Testis (tissue), 2 donors: ENCODE measurements at regions not wholly inside any gene's neighbourhood (a gene's known extent, or its start where the extent isn't known, plus 50 kb on each side); places are given as distances from the start of the nearest gene placed in this dataset.

Source experiments
- DNase-seq: peaks from one replicate; pipeline ENCODE4 v3.0.0-alpha.2; 2019
- H3K27ac ChIP-seq, 2 donors: fragments of 200-600 bp; sonication (generic); one replicate each; pipeline ENCODE4 v1.5.1; 2019
- H3K27me3 ChIP-seq: fragments of 200-600 bp; sonication (generic); one replicate; pipeline ENCODE4 v1.5.1; 2019
- H3K36me3 ChIP-seq: fragments of 200-600 bp; sonication (generic); one replicate; pipeline ENCODE4 v1.5.1; 2017; ENCODE audit warnings: low read depth; ENCODE audit errors: missing control alignments
- H3K4me1 ChIP-seq: fragments of 200-600 bp; sonication (generic); one replicate; pipeline ENCODE4 v1.5.1; 2019
- H3K4me3 ChIP-seq, 2 donors: fragments of 200-600 bp; sonication (generic); one replicate each; pipeline ENCODE4 v1.5.1; 2017 to 2019
- H3K9me3 ChIP-seq: fragments of 200-600 bp; sonication (generic); one replicate; pipeline ENCODE4 v1.5.1; 2017
- POLR2A ChIP-seq: fragments of 450-650 bp; IDR thresholded peaks from one replicate; pipeline ENCODE4 v1.6.1; 2017; ENCODE audit warnings: antibody characterized with exemption, mild to moderate bottlenecking, moderate library complexity
- WGBS, 2 donors: methylation state at CpG; one replicate each; pipeline ENCODE4 v1.1.5; 2018; 5-methylcytosine and 5-hydroxymethylcytosine counted together
- intact Hi-C: fragments of 100-400 bp; cut with DNase I; formaldehyde crosslinking; loops from one replicate; pipeline ENCODE4 v1.15.1; 2023; ENCODE audit warnings: low total_unique reads
- TF ChIP-seq, protein P1 (sequence below), 3 experiments: fragments of 450-650 bp in 2 of 3; fragments of 200-600 bp in 1 of 3; sonication (generic) in 1 of 3; IDR thresholded peaks; one replicate each; pipeline ENCODE4 v1.5.1; 2016 to 2019; ENCODE audit warnings: antibody characterized with exemption in 3 of 3, mild to moderate bottlenecking in 2 of 3, moderate library complexity in 1 of 3

DNA sequence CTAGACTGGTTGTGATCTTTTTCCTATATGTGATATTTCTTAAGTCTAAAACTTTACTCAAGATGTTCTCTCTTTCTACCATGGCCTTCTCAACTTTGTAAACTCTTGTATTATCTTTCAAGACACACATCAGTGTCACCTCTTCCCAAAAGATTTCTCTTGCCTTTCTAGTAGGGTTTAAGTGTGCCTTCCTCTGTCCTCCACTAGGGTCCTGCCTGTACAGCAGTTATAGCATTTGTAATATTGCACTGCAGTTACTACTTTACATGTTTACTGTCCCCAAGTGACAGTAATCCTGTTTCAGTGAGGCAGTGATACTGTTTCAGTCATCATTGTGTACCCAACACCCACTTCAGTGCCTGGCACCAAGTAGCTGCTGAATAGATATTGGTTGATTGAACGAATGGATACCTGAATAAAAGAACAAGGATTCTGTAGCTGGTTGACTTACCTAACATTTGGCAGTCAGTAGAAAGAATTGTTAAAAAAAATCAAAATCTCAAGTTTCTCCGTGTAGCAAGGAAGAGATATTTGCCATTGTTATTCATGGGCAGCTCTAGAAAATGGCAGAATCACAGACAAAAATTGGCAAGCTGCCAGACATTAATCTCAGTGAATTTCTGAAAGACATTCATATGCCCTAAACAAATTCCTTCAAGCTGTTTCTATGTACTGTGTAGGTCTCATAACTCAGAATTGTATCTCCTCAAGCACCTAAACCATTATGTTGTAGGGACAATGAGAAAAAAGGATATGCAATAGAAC, 79.4 kb downstream of the RBMXL2 start:
- intact Hi-C loops: no loop called here
- Histone ChIP-seq H3K9me3 (no peaks in the 10 kb centered on the region), H3K27ac (no peak overlapping the region), H3K27me3 (no peaks in the 10 kb centered on the region), H3K36me3 (no peaks in the 10 kb centered on the region), H3K4me1 (no peaks in the 10 kb centered on the region), H3K4me3 (no peak overlapping the region)
- no peak for DNase-seq
- WGBS, 2 donors: 55% methylated on average over 2 of the region's 2 CpGs
- TF ChIP-seq POLR2A: no peak
- TF ChIP-seq, protein P1, sequence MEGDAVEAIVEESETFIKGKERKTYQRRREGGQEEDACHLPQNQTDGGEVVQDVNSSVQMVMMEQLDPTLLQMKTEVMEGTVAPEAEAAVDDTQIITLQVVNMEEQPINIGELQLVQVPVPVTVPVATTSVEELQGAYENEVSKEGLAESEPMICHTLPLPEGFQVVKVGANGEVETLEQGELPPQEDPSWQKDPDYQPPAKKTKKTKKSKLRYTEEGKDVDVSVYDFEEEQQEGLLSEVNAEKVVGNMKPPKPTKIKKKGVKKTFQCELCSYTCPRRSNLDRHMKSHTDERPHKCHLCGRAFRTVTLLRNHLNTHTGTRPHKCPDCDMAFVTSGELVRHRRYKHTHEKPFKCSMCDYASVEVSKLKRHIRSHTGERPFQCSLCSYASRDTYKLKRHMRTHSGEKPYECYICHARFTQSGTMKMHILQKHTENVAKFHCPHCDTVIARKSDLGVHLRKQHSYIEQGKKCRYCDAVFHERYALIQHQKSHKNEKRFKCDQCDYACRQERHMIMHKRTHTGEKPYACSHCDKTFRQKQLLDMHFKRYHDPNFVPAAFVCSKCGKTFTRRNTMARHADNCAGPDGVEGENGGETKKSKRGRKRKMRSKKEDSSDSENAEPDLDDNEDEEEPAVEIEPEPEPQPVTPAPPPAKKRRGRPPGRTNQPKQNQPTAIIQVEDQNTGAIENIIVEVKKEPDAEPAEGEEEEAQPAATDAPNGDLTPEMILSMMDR (IDR thresholded peaks at IDR 0.05): no peak

GRCh38 chr11:7168741-7168990, 79.9 kb downstream of the RBMXL2 start:
- 86 to 93% methylated on average over 1 of the region's 1 CpG for whole genome bisulfite sequencing, 2 donors
- intact Hi-C loops: no loop called here
- H3K27ac ChIP-seq: no peak overlapping the region
- no peaks in the 10 kb centered on the region for H3K4me1 ChIP-seq
- no peaks in the 10 kb centered on the region for H3K27me3 ChIP-seq
- DNase-seq: no peak
- no peak for TF ChIP-seq POLR2A
- TF ChIP-seq, protein P1 (IDR thresholded peaks at IDR 0.05): no peak
- H3K36me3 ChIP-seq: no peaks in the 10 kb centered on the region
- H3K4me3 ChIP-seq: no peak overlapping the region
- no peaks in the 10 kb centered on the region for H3K9me3 ChIP-seq

DNA sequence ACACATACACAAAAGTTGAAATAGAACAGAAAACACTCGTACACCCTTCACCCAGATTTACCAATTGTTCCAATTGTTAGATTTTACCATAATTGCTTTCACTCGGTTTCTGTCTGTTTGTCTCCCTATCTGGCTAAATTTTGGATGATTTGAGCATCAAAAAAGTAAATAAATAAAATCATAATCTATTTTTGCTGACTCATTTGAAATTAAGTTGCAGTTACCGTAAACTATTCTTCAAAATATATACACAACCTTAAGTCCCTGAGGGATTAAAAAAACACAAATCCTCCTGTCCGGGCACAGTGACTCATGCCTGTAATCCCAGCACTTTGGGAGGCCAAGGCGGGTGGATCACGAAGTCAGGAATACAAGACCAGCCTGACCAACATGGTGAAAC, 81.3 kb upstream of the SYT9 start:
- TF ChIP-seq, protein P1 (IDR thresholded peaks at IDR 0.05): no peak
- TF ChIP-seq POLR2A: no peak
- H3K4me3 ChIP-seq: no peak overlapping the region
- H3K36me3 ChIP-seq: no peaks in the 10 kb centered on the region
- no peak overlapping the region for H3K27ac ChIP-seq
- 85 to 88% methylated on average over 6 of the region's 6 CpGs for WGBS, 2 donors
- H3K4me1 ChIP-seq: no peaks in the 10 kb centered on the region
- no peaks in the 10 kb centered on the region for H3K9me3 ChIP-seq
- no peak for DNase-seq
- no peaks in the 10 kb centered on the region for H3K27me3 ChIP-seq
- intact Hi-C loops: no loop called here

DNA sequence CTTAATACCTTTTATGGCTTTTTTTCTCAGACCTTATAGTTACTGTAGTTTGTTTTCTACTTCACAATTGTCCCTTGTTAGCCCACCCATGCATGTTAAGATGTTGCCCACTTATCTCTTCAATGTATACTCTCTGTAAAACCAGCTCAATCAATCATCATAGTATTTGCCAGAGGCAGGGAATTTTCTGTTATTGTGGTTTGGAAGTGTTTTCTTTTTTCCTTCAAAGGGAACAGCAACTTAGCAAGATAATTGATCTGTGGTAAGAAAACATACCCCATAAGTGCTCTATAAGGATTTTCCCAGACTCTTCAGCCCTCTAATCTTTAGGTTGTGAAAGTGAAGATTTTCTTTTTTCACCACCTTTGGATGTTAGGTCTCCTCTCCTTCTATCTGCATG, 76.7 kb upstream of the SYT9 start:
- H3K27me3 ChIP-seq: no peaks in the 10 kb centered on the region
- TF ChIP-seq, protein P1 (IDR thresholded peaks at IDR 0.05): no peak
- TF ChIP-seq POLR2A: no peak
- H3K36me3 ChIP-seq: no peaks in the 10 kb centered on the region
- no peaks in the 10 kb centered on the region for H3K9me3 ChIP-seq
- no peak for DNase-seq
- no peaks in the 10 kb centered on the region for H3K4me1 ChIP-seq
- intact Hi-C loops: no loop called here
- H3K27ac ChIP-seq: no peak overlapping the region
- no peak overlapping the region for H3K4me3 ChIP-seq

- intact Hi-C loops: no loop called here
- no peak for DNase-seq
- Histone ChIP-seq H3K36me3 (no peaks in the 10 kb centered on the region), H3K27me3 (no peaks in the 10 kb centered on the region), H3K4me3 (no peak overlapping the region), H3K9me3 (no peaks in the 10 kb centered on the region), H3K27ac (no peak overlapping the region), H3K4me1 (no peaks in the 10 kb centered on the region)
- WGBS, 2 donors: 82 to 85% methylated on average over 2 of the region's 2 CpGs
- TF ChIP-seq, protein P1 (IDR thresholded peaks at IDR 0.05): no peak
- TF ChIP-seq POLR2A: no peak
These were observed 65.5 kb upstream of the SYT9 start for GRCh38 chr11:7186190-7186589.
